ENCODE measurements at regions not wholly inside any gene's neighbourhood (a gene's known extent, or its start where the extent isn't known, plus 50 kb on each side); places are given as distances from the start of the nearest gene placed in this dataset.

GRCh38 chr5:71904852-71905251 is 185.8 kb downstream of the CARTPT start:
- 43 to 100% (median 76%) methylated on average over 1 to 2 of the region's 2 CpGs; no CpG with 5 or more reads in 2 of the 10 experiments for WGBS, 10 experiments
- H3K27ac ChIP-seq: no peak overlapping the region
- peaks cover 25 to 36% of the 10 kb centered on the region in 2 donors for H3K4me1 ChIP-seq (replicated peaks in 1 of 2)
- H3K4me3 ChIP-seq: no peak overlapping the region
- ATAC-seq (replicated peaks in 6 of 8): no peak
- in situ Hi-C loops (cut with MboI; ENCODE audit: low pct_unique_long_range_greater_than_20kb in 2 of 9, low sequenced_read_pairs in 9 of 9, unreplicated experiment in 9 of 9): no loop called here

- Histone ChIP-seq H3K27ac (peak overlapping the region in 1 of 2 donors; percentile 22), H3K4me3 (no peak overlapping the region), H3K4me1 (replicated peaks in 1 of 2) (peaks cover 25 to 36% of the 10 kb centered on the region in 2 donors)
- WGBS, 10 experiments: 43 to 67% (median 67%) methylated on average over 1 of the region's 1 CpG; no CpG with 5 or more reads in 7 of the 10 experiments
- in situ Hi-C loops (cut with MboI; ENCODE audit: low pct_unique_long_range_greater_than_20kb in 2 of 9, low sequenced_read_pairs in 9 of 9, unreplicated experiment in 9 of 9): no loop called here
- peak in 5 of 8 experiments; percentile 19 to 81 (median 66) for ATAC-seq (replicated peaks in 6 of 8)
Measured at GRCh38 chr5:71905834-71906711, 187.0 kb downstream of the CARTPT start.

- H3K27ac ChIP-seq: peak overlapping the region in 1 of 2 donors; percentile 42
- 29 to 100% (median 79%) methylated on average over 1 to 3 of the region's 3 CpGs for WGBS, 10 experiments
- in situ Hi-C loops (cut with MboI; ENCODE audit: low pct_unique_long_range_greater_than_20kb in 2 of 9, low sequenced_read_pairs in 9 of 9, unreplicated experiment in 9 of 9): no loop called here
Measured at GRCh38 chr5:71907001-71907588, 188.0 kb downstream of the CARTPT start.

GRCh38 chr5:71907608-71908145 is 188.6 kb downstream of the CARTPT start:
- peaks cover 25 to 36% of the 10 kb centered on the region in 2 donors for H3K4me1 ChIP-seq (replicated peaks in 1 of 2)
- H3K4me3 ChIP-seq: no peak overlapping the region
- in situ Hi-C loops (cut with MboI; ENCODE audit: low pct_unique_long_range_greater_than_20kb in 2 of 9, low sequenced_read_pairs in 9 of 9, unreplicated experiment in 9 of 9): no loop called here
- WGBS, 10 experiments: 40 to 100% (median 72%) methylated on average over 1 to 3 of the region's 4 CpGs
- H3K27ac ChIP-seq: no peak overlapping the region
- peak in 6 of 8 experiments; percentile 4 to 45 (median 24) for ATAC-seq (replicated peaks in 6 of 8)

More at GRCh38 chr5:71907001-71907588, 188.0 kb downstream of the CARTPT start:
- Histone ChIP-seq H3K4me3 (no peak overlapping the region), H3K4me1 (replicated peaks in 1 of 2) (peaks cover 25 to 36% of the 10 kb centered on the region in 2 donors)
- peak in 6 of 8 experiments; percentile 34 to 71 (median 50) for ATAC-seq (replicated peaks in 6 of 8)

GRCh38 chr5:71910741-71911140 is 191.7 kb downstream of the CARTPT start:
- WGBS, 10 experiments: 47 to 100% (median 80%) methylated on average over 1 to 3 of the region's 3 CpGs; no CpG with 5 or more reads in 1 of the 10 experiments
- Histone ChIP-seq H3K4me1 (replicated peaks in 1 of 2) (peaks cover 18 to 21% of the 10 kb centered on the region in 2 donors), H3K27ac (no peak overlapping the region), H3K4me3 (no peak overlapping the region)
- in situ Hi-C loops (cut with MboI; ENCODE audit: low pct_unique_long_range_greater_than_20kb in 2 of 9, low sequenced_read_pairs in 9 of 9, unreplicated experiment in 9 of 9): no loop called here
- ATAC-seq (replicated peaks in 6 of 8): peak in 2 of 8 experiments; percentile 66 to 79

- Histone ChIP-seq H3K27ac (no peak overlapping the region), H3K4me3 (no peak overlapping the region), H3K4me1 (replicated peaks in 1 of 2) (peaks cover 9 to 11% of the 10 kb centered on the region in 2 donors)
- ATAC-seq (replicated peaks in 6 of 8): no peak
- in situ Hi-C loops (cut with MboI; ENCODE audit: low pct_unique_long_range_greater_than_20kb in 2 of 9, low sequenced_read_pairs in 9 of 9, unreplicated experiment in 9 of 9): no loop called here
- 14 to 100% (median 88%) methylated on average over 1 of the region's 1 CpG; no CpG with 5 or more reads in 1 of the 10 experiments for WGBS, 10 experiments
Measured at GRCh38 chr5:71912021-71912420, 192.9 kb downstream of the CARTPT start.

GRCh38 chr5:71914281-71914680 is 193.0 kb upstream of the MAP1B start:
- ATAC-seq (replicated peaks in 6 of 8): no peak
- H3K27ac ChIP-seq: no peak overlapping the region
- H3K4me1 ChIP-seq (replicated peaks in 1 of 2): no peaks in the 10 kb centered on the region
- 58 to 100% (median 96%) methylated on average over 1 to 2 of the region's 2 CpGs; no CpG with 5 or more reads in 2 of the 10 experiments for WGBS, 10 experiments
- H3K4me3 ChIP-seq: no peak overlapping the region
- in situ Hi-C loops (cut with MboI; ENCODE audit: low pct_unique_long_range_greater_than_20kb in 2 of 9, low sequenced_read_pairs in 9 of 9, unreplicated experiment in 9 of 9): no loop called here

GRCh38 chr5:71922584-71923106 is 184.6 kb upstream of the MAP1B start:
- H3K4me1 ChIP-seq (replicated peaks in 1 of 2): peaks cover 4 to 9% of the 10 kb centered on the region in 2 donors
- in situ Hi-C loops (cut with MboI; ENCODE audit: low pct_unique_long_range_greater_than_20kb in 2 of 9, low sequenced_read_pairs in 9 of 9, unreplicated experiment in 9 of 9): no loop called here
- H3K27ac ChIP-seq: no peak overlapping the region
- ATAC-seq (replicated peaks in 6 of 8): peak in 7 of 8 experiments; percentile 69 to 96 (median 88)
- H3K4me3 ChIP-seq: no peak overlapping the region

- H3K4me3 ChIP-seq: no peak overlapping the region
- 90 to 100% (median 100%) methylated on average over 1 to 2 of the region's 2 CpGs; no CpG with 5 or more reads in 1 of the 10 experiments for WGBS, 10 experiments
- ATAC-seq (replicated peaks in 6 of 8): no peak
- peaks cover 4 to 9% of the 10 kb centered on the region in 2 donors for H3K4me1 ChIP-seq (replicated peaks in 1 of 2)
- no peak overlapping the region for H3K27ac ChIP-seq
- in situ Hi-C loops (cut with MboI; ENCODE audit: low pct_unique_long_range_greater_than_20kb in 2 of 9, low sequenced_read_pairs in 9 of 9, unreplicated experiment in 9 of 9): no loop called here
Measured at GRCh38 chr5:71923755-71924154, 183.5 kb upstream of the MAP1B start.

- Histone ChIP-seq H3K4me1 (replicated peaks in 1 of 2) (peaks cover 4 to 9% of the 10 kb centered on the region in 2 donors), H3K4me3 (no peak overlapping the region), H3K27ac (no peak overlapping the region)
- ATAC-seq (replicated peaks in 6 of 8): no peak
- in situ Hi-C loops (cut with MboI; ENCODE audit: low pct_unique_long_range_greater_than_20kb in 2 of 9, low sequenced_read_pairs in 9 of 9, unreplicated experiment in 9 of 9): no loop called here
Measured at GRCh38 chr5:71924325-71924724, 182.9 kb upstream of the MAP1B start.

GRCh38 chr5:71924980-71925379 is 182.3 kb upstream of the MAP1B start:
- no peak overlapping the region for H3K4me3 ChIP-seq
- peaks cover 4 to 9% of the 10 kb centered on the region in 2 donors for H3K4me1 ChIP-seq (replicated peaks in 1 of 2)
- peak in 3 of 8 experiments; percentile 41 to 67 (median 62) for ATAC-seq (replicated peaks in 6 of 8)
- 14 to 80% (median 60%) methylated on average over 1 to 3 of the region's 3 CpGs; no CpG with 5 or more reads in 1 of the 10 experiments for WGBS, 10 experiments
- in situ Hi-C loops (cut with MboI; ENCODE audit: low pct_unique_long_range_greater_than_20kb in 2 of 9, low sequenced_read_pairs in 9 of 9, unreplicated experiment in 9 of 9): no loop called here
- no peak overlapping the region for H3K27ac ChIP-seq

GRCh38 chr5:71925608-71926091 is 181.6 kb upstream of the MAP1B start:
- in situ Hi-C loops (cut with MboI; ENCODE audit: low pct_unique_long_range_greater_than_20kb in 2 of 9, low sequenced_read_pairs in 9 of 9, unreplicated experiment in 9 of 9): no loop called here
- H3K4me1 ChIP-seq (replicated peaks in 1 of 2): peaks cover 4 to 9% of the 10 kb centered on the region in 2 donors
- WGBS, 10 experiments: 57% methylated on average over 1 of the region's 4 CpGs; no CpG with 5 or more reads in 9 of the 10 experiments
- H3K27ac ChIP-seq: no peak overlapping the region
- ATAC-seq (replicated peaks in 6 of 8): peak in 4 of 8 experiments; percentile 11 to 77 (median 34)
- no peak overlapping the region for H3K4me3 ChIP-seq

GRCh38 chr5:71929003-71929402 is 178.3 kb upstream of the MAP1B start:
- peak in 3 of 8 experiments; percentile 61 to 65 (median 61) for ATAC-seq (replicated peaks in 6 of 8)
- Histone ChIP-seq H3K27ac (no peak overlapping the region), H3K4me3 (no peak overlapping the region), H3K4me1 (replicated peaks in 1 of 2) (peaks cover 21 to 24% of the 10 kb centered on the region in 2 donors)
- WGBS, 10 experiments: 38 to 87% (median 65%) methylated on average over 2 to 3 of the region's 3 CpGs; no CpG with 5 or more reads in 2 of the 10 experiments
- in situ Hi-C loops (cut with MboI; ENCODE audit: low pct_unique_long_range_greater_than_20kb in 2 of 9, low sequenced_read_pairs in 9 of 9, unreplicated experiment in 9 of 9): no loop called here
